ENCODE measurements at regions not wholly inside any gene's neighbourhood (a gene's known extent, or its start where the extent isn't known, plus 50 kb on each side); places are given as distances from the start of the nearest gene placed in this dataset.

GRCh38 chr4:179097741-179098140, 1655.5 kb upstream of the AGA start:
- TF ChIP-seq, protein P1, sequence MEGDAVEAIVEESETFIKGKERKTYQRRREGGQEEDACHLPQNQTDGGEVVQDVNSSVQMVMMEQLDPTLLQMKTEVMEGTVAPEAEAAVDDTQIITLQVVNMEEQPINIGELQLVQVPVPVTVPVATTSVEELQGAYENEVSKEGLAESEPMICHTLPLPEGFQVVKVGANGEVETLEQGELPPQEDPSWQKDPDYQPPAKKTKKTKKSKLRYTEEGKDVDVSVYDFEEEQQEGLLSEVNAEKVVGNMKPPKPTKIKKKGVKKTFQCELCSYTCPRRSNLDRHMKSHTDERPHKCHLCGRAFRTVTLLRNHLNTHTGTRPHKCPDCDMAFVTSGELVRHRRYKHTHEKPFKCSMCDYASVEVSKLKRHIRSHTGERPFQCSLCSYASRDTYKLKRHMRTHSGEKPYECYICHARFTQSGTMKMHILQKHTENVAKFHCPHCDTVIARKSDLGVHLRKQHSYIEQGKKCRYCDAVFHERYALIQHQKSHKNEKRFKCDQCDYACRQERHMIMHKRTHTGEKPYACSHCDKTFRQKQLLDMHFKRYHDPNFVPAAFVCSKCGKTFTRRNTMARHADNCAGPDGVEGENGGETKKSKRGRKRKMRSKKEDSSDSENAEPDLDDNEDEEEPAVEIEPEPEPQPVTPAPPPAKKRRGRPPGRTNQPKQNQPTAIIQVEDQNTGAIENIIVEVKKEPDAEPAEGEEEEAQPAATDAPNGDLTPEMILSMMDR (IDR thresholded peaks at IDR 0.05; ENCODE audit: borderline replicate concordance, extremely low read depth, low read length, poor library complexity, severe bottlenecking), result no peak
- TF ChIP-seq EZH2 (IDR thresholded peaks at IDR 0.05; ENCODE audit: borderline replicate concordance, low read depth, low read length, severe bottlenecking), result no peak
